IMR-90 (cell line): ENCODE measurements at regions not wholly inside any gene's neighbourhood (a gene's known extent, or its start where the extent isn't known, plus 50 kb on each side); places are given as distances from the start of the nearest gene placed in this dataset.

Experiments
- ATAC-seq: fragments of 200-7000 bp; cut with Tn5 transposase; 2 replicates; pipeline ENCODE4 v1.9.1; 2020; ENCODE audit warnings: low read depth, mild to moderate bottlenecking, moderate library complexity
- BruUV-seq: library from RNA; stranded (reverse); fragments of 400-500 nt; replicated peaks from 2 replicates; lab custom pipeline; 2021; lab: Mats Ljungman, UMichigan
- CTCF ChIA-PET: fragments of 300-600 bp; formaldehyde crosslinking; extraction: SDS; loops from one replicate; lab custom pipeline; 2021; ENCODE audit warnings: antibody characterized with exemption; lab: Yijun Ruan, JAX
- POLR2A ChIA-PET: fragments of 300-600 bp; sonication (Branson Sonifier 250); formaldehyde crosslinking; loops from one replicate; lab custom pipeline; 2022; ENCODE audit warnings: antibody characterized with exemption; ENCODE audit not compliant: unreplicated experiment; lab: Charles Lee
- DNase-seq: peaks from one replicate; pipeline ENCODE4 v3.0.0; 2013
- H2AFZ ChIP-seq: replicated peaks from 2 replicates; pipeline ENCODE3; 2013; ENCODE audit warnings: low read length, mild to moderate bottlenecking; ENCODE audit not compliant: poor library complexity
- H2AK5ac ChIP-seq: 2 replicates; pipeline ENCODE4 v1.6.1; 2013; ENCODE audit warnings: low read depth, low read length, inconsistent platforms
- H2AK9ac ChIP-seq: replicated peaks from 2 replicates; pipeline ENCODE3; 2013; ENCODE audit warnings: mild to moderate bottlenecking, low read depth, low read length, moderate library complexity; ENCODE audit not compliant: poor library complexity
- H2BK120ac ChIP-seq: 2 replicates; pipeline ENCODE4 v1.6.1; 2013; ENCODE audit warnings: low read depth, low read length, inconsistent platforms
- H2BK15ac ChIP-seq: 3 replicates; pipeline ENCODE4 v1.6.1; 2013; ENCODE audit warnings: low read depth, low read length, inconsistent platforms
- H2BK20ac ChIP-seq: 2 replicates; pipeline ENCODE4 v1.6.1; 2013; ENCODE audit warnings: low read depth, mild to moderate bottlenecking, inconsistent platforms, low read length, moderate library complexity
- H2BK5ac ChIP-seq: 2 replicates; pipeline ENCODE4 v1.6.1; 2013; ENCODE audit warnings: mild to moderate bottlenecking, low read depth, low read length, inconsistent platforms; ENCODE audit not compliant: poor library complexity, severe bottlenecking
- H3K14ac ChIP-seq: replicated peaks from 2 replicates; pipeline ENCODE4 v1.6.1; 2013; ENCODE audit warnings: low read depth, low read length, inconsistent platforms
- H3K18ac ChIP-seq: 2 replicates; pipeline ENCODE4 v1.6.1; 2013; ENCODE audit warnings: low read depth, low read length, control low read depth
- H3K23ac ChIP-seq: 2 replicates; pipeline ENCODE4 v1.6.1; 2013; ENCODE audit warnings: low read depth, low read length, inconsistent platforms
- H3K27ac ChIP-seq: 2 replicates; pipeline ENCODE4 v1.5.1; 2013; ENCODE audit warnings: mild to moderate bottlenecking, control low read depth, low read length; ENCODE audit not compliant: insufficient read depth
- H3K27me3 ChIP-seq: 2 replicates; pipeline ENCODE4 v1.6.1; 2013; ENCODE audit warnings: low read length; ENCODE audit not compliant: control insufficient read depth, insufficient read depth
- H3K36me3 ChIP-seq: 2 replicates; pipeline ENCODE4 v1.6.1; 2013; ENCODE audit warnings: low read length, mixed read lengths; ENCODE audit not compliant: control insufficient read depth, insufficient read depth
- H3K4ac ChIP-seq: 2 replicates; pipeline ENCODE4 v1.6.1; 2013; ENCODE audit warnings: low read depth, low read length, inconsistent platforms
- H3K4me1 ChIP-seq: 2 replicates; pipeline ENCODE4 v1.6.1; 2013; ENCODE audit warnings: low read length, mixed read lengths; ENCODE audit not compliant: control insufficient read depth, insufficient read depth
- H3K4me2 ChIP-seq: 2 replicates; pipeline ENCODE4 v1.6.1; 2013; ENCODE audit warnings: low read depth, mild to moderate bottlenecking, control low read depth, low read length, moderate library complexity
- H3K4me3 ChIP-seq: 2 replicates; pipeline ENCODE4 v1.5.1; 2013; ENCODE audit warnings: low read depth, mild to moderate bottlenecking, control low read depth, low read length, moderate library complexity; ENCODE audit not compliant: insufficient read depth
- H3K56ac ChIP-seq: 2 replicates; pipeline ENCODE4 v1.6.1; 2013; ENCODE audit warnings: low read length, inconsistent platforms; ENCODE audit not compliant: insufficient read depth; ENCODE audit errors: extremely low read depth
- H3K79me1 ChIP-seq, 2 experiments: 2 replicates each; pipeline ENCODE4 v1.6.1; 2013; ENCODE audit warnings: low read length in 2 of 2, inconsistent platforms in 1 of 2, low read depth in 1 of 2
- H3K9ac ChIP-seq: 2 replicates; pipeline ENCODE4 v1.6.1; 2013; ENCODE audit warnings: low read depth, low read length, control low read depth
- H3K9me1 ChIP-seq: 2 replicates; pipeline ENCODE4 v1.6.1; 2013; ENCODE audit warnings: low read length, inconsistent platforms; ENCODE audit not compliant: insufficient read depth
- H3K9me3 ChIP-seq: 2 replicates; pipeline ENCODE4 v1.6.1; 2013; ENCODE audit warnings: low read length; ENCODE audit not compliant: control insufficient read depth, insufficient read depth
- H4K20me1 ChIP-seq: 2 replicates; pipeline ENCODE4 v1.6.1; 2013; ENCODE audit warnings: low read length, inconsistent platforms; ENCODE audit not compliant: insufficient read depth
- H4K5ac ChIP-seq: 2 replicates; pipeline ENCODE4 v1.6.1; 2013; ENCODE audit warnings: mild to moderate bottlenecking, low read depth, low read length, control low read depth
- H4K8ac ChIP-seq, 2 experiments: 2 replicates each; pipeline ENCODE4 v1.6.1; 2013; ENCODE audit warnings: low read depth in 2 of 2, low read length in 2 of 2, control low read depth in 1 of 2, inconsistent platforms in 1 of 2
- H4K91ac ChIP-seq: 2 replicates; pipeline ENCODE4 v1.6.1; 2013; ENCODE audit warnings: low read depth, low read length, inconsistent platforms; ENCODE audit not compliant: insufficient read depth
- CEBPB ChIP-seq: IDR thresholded peaks from 2 replicates; pipeline ENCODE4 v1.6.1; 2012; ENCODE audit warnings: low read depth, low read length, improper control_type of control experiment
- CHD1 ChIP-seq: IDR thresholded peaks from 2 replicates; pipeline ENCODE4 v1.6.1; 2012; ENCODE audit warnings: low read depth, low read length, improper control_type of control experiment
- NFE2L2 ChIP-seq: fragments of 150-350 bp; IDR thresholded peaks from 2 replicates; pipeline ENCODE4 v1.6.1; 2016; ENCODE audit warnings: low read depth, mild to moderate bottlenecking, low read length
- RAD21 ChIP-seq: IDR thresholded peaks from 2 replicates; pipeline ENCODE4 v1.6.1; 2012; ENCODE audit warnings: low read length, improper control_type of control experiment
- RCOR1 ChIP-seq: IDR thresholded peaks from 2 replicates; pipeline ENCODE4 v1.6.1; 2012; ENCODE audit warnings: mild to moderate bottlenecking, low read length, improper control_type of control experiment; ENCODE audit not compliant: insufficient replicate concordance
- RFX5 ChIP-seq: IDR thresholded peaks from 2 replicates; pipeline ENCODE4 v1.8.0; 2012; ENCODE audit warnings: low read depth, mild to moderate bottlenecking, low read length, moderate library complexity
- SMC3 ChIP-seq: fragments of 150-350 bp; IDR thresholded peaks from 2 replicates; pipeline ENCODE4 v1.6.1; 2016; ENCODE audit warnings: low read depth, mild to moderate bottlenecking, antibody characterized with exemption, low read length, moderate library complexity
- WGBS, 2 experiments: methylation state at CpG; one replicate each; pipeline versions ENCODE4 v1.1.5 to v1.1.7; 2013; ENCODE audit warnings: missing lambda C conversion rate in 2 of 2; ENCODE audit not compliant: insufficient read length in 1 of 2; ENCODE audit errors: extremely low coverage in 2 of 2; 5-methylcytosine and 5-hydroxymethylcytosine counted together
- dilution Hi-C: fragments of 300-500 bp; cut with HindIII; formaldehyde crosslinking; loops from one replicate; pipeline ENCODE4 v1.14.3; 2018; ENCODE audit warnings: low sequenced_read_pairs; ENCODE audit not compliant: unreplicated experiment
- in situ Hi-C: fragments of 300-500 bp; cut with MboI; formaldehyde crosslinking; loops from 3 replicates; pipeline ENCODE4 v1.14.3; 2019; ENCODE audit warnings: low sequenced_read_pairs, inconsistent platforms, mixed read lengths
- intact Hi-C: fragments of 100-400 bp; cut with micrococcal nuclease; formaldehyde crosslinking; loops from 2 replicates; pipeline ENCODE4 v1.10.0; 2022
- TF ChIP-seq, protein P1 (sequence below): conservative IDR thresholded peaks from 2 replicates; pipeline ENCODE4 v1.5.1; 2012; ENCODE audit warnings: mild to moderate bottlenecking, low read depth, low read length, improper control_type of control experiment
- TF ChIP-seq, protein P2 (sequence below): fragments of 150-350 bp; IDR thresholded peaks from 2 replicates; pipeline ENCODE4 v1.6.1; 2016; ENCODE audit warnings: low read depth, mild to moderate bottlenecking, low read length, moderate library complexity, borderline replicate concordance

DNA sequence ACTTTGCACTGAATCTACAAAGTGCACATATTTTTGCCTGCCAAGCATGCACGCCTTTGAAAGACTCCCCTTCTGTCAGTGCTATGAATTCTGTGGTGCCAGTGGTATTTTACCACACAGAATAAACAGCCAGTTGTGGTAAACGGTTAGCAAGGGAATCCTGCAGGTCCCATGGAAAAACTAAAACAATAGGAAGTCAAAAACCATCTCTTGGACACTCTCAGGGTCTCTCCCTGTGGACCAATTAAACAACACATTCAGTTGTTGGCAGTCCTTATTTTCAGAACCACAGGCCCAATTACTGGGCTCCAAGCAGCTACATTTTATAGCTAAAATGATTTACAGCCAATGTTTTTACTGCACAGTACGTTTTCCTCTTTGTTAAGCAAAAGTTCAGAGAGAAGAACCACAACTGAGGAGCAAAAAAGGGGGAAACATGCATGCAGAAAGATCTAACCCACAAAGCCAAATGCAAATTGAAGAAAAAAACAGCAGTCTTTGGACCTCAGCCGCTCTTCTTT is 116.9 kb downstream of the KCTD12 start:
- no peak overlapping the region for H3K9ac ChIP-seq
- no peak overlapping the region for H2AK9ac ChIP-seq
- H3K79me1 ChIP-seq = no peaks in the 10 kb centered on the region
- H3K14ac ChIP-seq = no peak overlapping the region
- H3K56ac ChIP-seq = no peak overlapping the region
- intact Hi-C loops (no loop called here), dilution Hi-C loops (no loop called here), in situ Hi-C loops (no loop called here)
- no peak overlapping the region for H4K5ac ChIP-seq
- no peak overlapping the region for H2BK120ac ChIP-seq
- ChIA-PET POLR2A (no interaction called here), CTCF (no interaction called here)
- H2BK15ac ChIP-seq = no peak overlapping the region
- no peak overlapping the region for H2BK20ac ChIP-seq
- H3K4me1 ChIP-seq = no peaks in the 10 kb centered on the region
- no peak overlapping the region for H3K27ac ChIP-seq
- no peak overlapping the region for H4K8ac ChIP-seq
- H2AFZ ChIP-seq = no peak overlapping the region
- no peak overlapping the region for H4K91ac ChIP-seq
- no peaks in the 10 kb centered on the region for H3K36me3 ChIP-seq
- H3K4ac ChIP-seq = no peak overlapping the region
- H3K4me3 ChIP-seq = no peak overlapping the region
- no peak for ATAC-seq
- no peak overlapping the region for H3K4me2 ChIP-seq
- no peaks in the 10 kb centered on the region for H3K9me3 ChIP-seq
- no peak overlapping the region for H2AK5ac ChIP-seq
- H3K23ac ChIP-seq = no peak overlapping the region
- no peak for DNase-seq
- WGBS, 2 experiments = no CpG with 5 or more reads among the region's 4 CpGs
- no peaks in the 10 kb centered on the region for H3K9me1 ChIP-seq
- no peaks in the 10 kb centered on the region for H3K27me3 ChIP-seq
- BruUV-seq = no TSS peak
- H2BK5ac ChIP-seq = no peak overlapping the region
- TF ChIP-seq CHD1 (no peak), SMC3 (no peak), RCOR1 (no peak), CEBPB (no peak), NFE2L2 (no peak), RAD21 (no peak), RFX5 (no peak)
- TF ChIP-seq, protein P1, sequence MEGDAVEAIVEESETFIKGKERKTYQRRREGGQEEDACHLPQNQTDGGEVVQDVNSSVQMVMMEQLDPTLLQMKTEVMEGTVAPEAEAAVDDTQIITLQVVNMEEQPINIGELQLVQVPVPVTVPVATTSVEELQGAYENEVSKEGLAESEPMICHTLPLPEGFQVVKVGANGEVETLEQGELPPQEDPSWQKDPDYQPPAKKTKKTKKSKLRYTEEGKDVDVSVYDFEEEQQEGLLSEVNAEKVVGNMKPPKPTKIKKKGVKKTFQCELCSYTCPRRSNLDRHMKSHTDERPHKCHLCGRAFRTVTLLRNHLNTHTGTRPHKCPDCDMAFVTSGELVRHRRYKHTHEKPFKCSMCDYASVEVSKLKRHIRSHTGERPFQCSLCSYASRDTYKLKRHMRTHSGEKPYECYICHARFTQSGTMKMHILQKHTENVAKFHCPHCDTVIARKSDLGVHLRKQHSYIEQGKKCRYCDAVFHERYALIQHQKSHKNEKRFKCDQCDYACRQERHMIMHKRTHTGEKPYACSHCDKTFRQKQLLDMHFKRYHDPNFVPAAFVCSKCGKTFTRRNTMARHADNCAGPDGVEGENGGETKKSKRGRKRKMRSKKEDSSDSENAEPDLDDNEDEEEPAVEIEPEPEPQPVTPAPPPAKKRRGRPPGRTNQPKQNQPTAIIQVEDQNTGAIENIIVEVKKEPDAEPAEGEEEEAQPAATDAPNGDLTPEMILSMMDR = no peak
- TF ChIP-seq, protein P2, sequence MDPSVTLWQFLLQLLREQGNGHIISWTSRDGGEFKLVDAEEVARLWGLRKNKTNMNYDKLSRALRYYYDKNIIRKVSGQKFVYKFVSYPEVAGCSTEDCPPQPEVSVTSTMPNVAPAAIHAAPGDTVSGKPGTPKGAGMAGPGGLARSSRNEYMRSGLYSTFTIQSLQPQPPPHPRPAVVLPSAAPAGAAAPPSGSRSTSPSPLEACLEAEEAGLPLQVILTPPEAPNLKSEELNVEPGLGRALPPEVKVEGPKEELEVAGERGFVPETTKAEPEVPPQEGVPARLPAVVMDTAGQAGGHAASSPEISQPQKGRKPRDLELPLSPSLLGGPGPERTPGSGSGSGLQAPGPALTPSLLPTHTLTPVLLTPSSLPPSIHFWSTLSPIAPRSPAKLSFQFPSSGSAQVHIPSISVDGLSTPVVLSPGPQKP = no peak
- H3K18ac ChIP-seq = no peak overlapping the region
- H4K20me1 ChIP-seq = no peaks in the 10 kb centered on the region
